H1 (cell line): ENCODE measurements at regions not wholly inside any gene's neighbourhood (a gene's known extent, or its start where the extent isn't known, plus 50 kb on each side); places are given as distances from the start of the nearest gene placed in this dataset.

ENCODE experiments used
- CTCF ChIA-PET: fragments of 300-600 bp; sonication (Branson Sonifier 250); formaldehyde crosslinking; loops from one replicate; lab custom pipeline; 2021; ENCODE audit not compliant: partially characterized antibody; lab: Charles Lee
- POLR2A ChIA-PET: fragments of 300-600 bp; sonication (Branson Sonifier 250); formaldehyde crosslinking; loops from one replicate; lab custom pipeline; 2021; ENCODE audit warnings: inconsistent platforms; ENCODE audit not compliant: partially characterized antibody; lab: Charles Lee
- DNase-seq, 2 experiments: peaks; one replicate each; pipeline versions ENCODE4 v3.0.0 to v3.0.0-alpha.2; 2010 to 2022; ENCODE audit warnings: low spot score in 2 of 2, low read depth in 1 of 2, mixed read lengths in 1 of 2
- FAIRE-seq: peaks from 2 replicates; lab custom pipeline; 2011; peaks lifted over from hg19 to GRCh38; lab: Jason Lieb, UNC
- H2AFZ ChIP-seq: 2 replicates; pipeline ENCODE4 v1.8.1; 2012; ENCODE audit warnings: low read length, inconsistent platforms
- H2AK5ac ChIP-seq: 2 replicates; pipeline ENCODE4 v1.6.1; 2013; ENCODE audit warnings: low read depth, low read length
- H2BK120ac ChIP-seq: replicated peaks from 2 replicates; pipeline ENCODE3; 2013; ENCODE audit warnings: low read depth, low read length, inconsistent platforms
- H2BK12ac ChIP-seq: 2 replicates; pipeline ENCODE4 v1.6.1; 2013; ENCODE audit warnings: low read depth, low read length
- H2BK15ac ChIP-seq: 2 replicates; pipeline ENCODE4 v1.6.1; 2013; ENCODE audit warnings: low read length
- H2BK20ac ChIP-seq: 2 replicates; pipeline ENCODE4 v1.6.1; 2013; ENCODE audit warnings: low read length
- H2BK5ac ChIP-seq: 2 replicates; pipeline ENCODE4 v1.6.1; 2013; ENCODE audit warnings: low read depth, low read length
- H3K14ac ChIP-seq: 2 replicates; pipeline ENCODE4 v1.6.1; 2013; ENCODE audit warnings: inconsistent platforms; ENCODE audit not compliant: insufficient read length
- H3K18ac ChIP-seq: 2 replicates; pipeline ENCODE4 v1.6.1; 2013; ENCODE audit warnings: low read length; ENCODE audit errors: extremely low read depth
- H3K23ac ChIP-seq: 2 replicates; pipeline ENCODE4 v1.6.1; 2013; ENCODE audit warnings: inconsistent platforms; ENCODE audit not compliant: insufficient read length
- H3K23me2 ChIP-seq: 2 replicates; pipeline ENCODE4 v1.6.1; 2013; ENCODE audit warnings: low read depth, low read length
- H3K27ac ChIP-seq: 2 replicates; pipeline ENCODE4 v1.6.1; 2011; ENCODE audit warnings: low read depth, low read length, inconsistent platforms
- H3K27me3 ChIP-seq, 4 experiments: replicated peaks in 1 of 4; 1 replicate in 1 of 4; 2 replicates in 3 of 4; pipeline versions ENCODE4 v1.6.1 to v1.8.1; 2011 to 2013; ENCODE audit warnings: low read length in 3 of 4, mild to moderate bottlenecking in 3 of 4, inconsistent platforms in 2 of 4, mixed read lengths in 2 of 4, moderate library complexity in 1 of 4; ENCODE audit not compliant: control insufficient read depth in 3 of 4, insufficient read depth in 3 of 4; ENCODE audit errors: extremely low read depth in 1 of 4
- H3K36me3 ChIP-seq, 4 experiments: 2 replicates each; pipeline versions ENCODE4 v1.6.1 to v1.8.1; 2011 to 2013; ENCODE audit warnings: mild to moderate bottlenecking in 4 of 4, low read length in 3 of 4, moderate library complexity in 2 of 4, control low read depth in 1 of 4, inconsistent platforms in 1 of 4; ENCODE audit not compliant: insufficient read depth in 4 of 4, control insufficient read depth in 2 of 4
- H3K4ac ChIP-seq: replicated peaks from 2 replicates; pipeline ENCODE3; 2013; ENCODE audit warnings: low read length, low read depth, mixed read lengths, inconsistent platforms; ENCODE audit not compliant: insufficient read length
- H3K4me1 ChIP-seq, 4 experiments: replicated peaks in 1 of 4; 1 replicate in 1 of 4; 2 replicates in 3 of 4; pipeline versions ENCODE4 v1.6.1 to v1.8.1; 2011 to 2013; ENCODE audit warnings: low read length in 3 of 4, inconsistent platforms in 2 of 4, mixed read lengths in 1 of 4; ENCODE audit not compliant: insufficient read depth in 4 of 4, control insufficient read depth in 3 of 4
- H3K4me2 ChIP-seq, 2 experiments: 2 replicates each; pipeline versions ENCODE4 v1.6.1 to v1.8.1; 2011 to 2013; ENCODE audit warnings: low read depth in 2 of 2, low read length in 2 of 2, control low read depth in 1 of 2, inconsistent platforms in 1 of 2, mild to moderate bottlenecking in 1 of 2; ENCODE audit not compliant: insufficient read depth in 1 of 2
- H3K4me3 ChIP-seq, 4 experiments: fragments of 200-600, 300-600 bp in 1 of 4; sonication (generic), shearing (Covaris generic), sonication (Bioruptor Twin) in 1 of 4; 2 replicates each; pipeline versions ENCODE4 v1.5.1 to v1.8.1; 2011 to 2016; ENCODE audit warnings: low read length in 4 of 4, low read depth in 3 of 4, control low read depth in 2 of 4, inconsistent platforms in 2 of 4, mild to moderate bottlenecking in 2 of 4, mixed read lengths in 1 of 4, moderate library complexity in 1 of 4; ENCODE audit not compliant: insufficient read depth in 2 of 4; ENCODE audit errors: extremely low read depth in 1 of 4
- H3K56ac ChIP-seq: replicated peaks from 2 replicates; pipeline ENCODE3; 2013; ENCODE audit warnings: low read depth, mild to moderate bottlenecking, mixed read lengths, low read length, inconsistent platforms; ENCODE audit not compliant: insufficient read length
- H3K79me1 ChIP-seq: 2 replicates; pipeline ENCODE4 v1.6.1; 2013; ENCODE audit warnings: low read depth, low read length, control low read depth
- H3K79me2 ChIP-seq, 2 experiments: 2 replicates each; pipeline versions ENCODE4 v1.6.1 to v1.8.1; 2012 to 2013; ENCODE audit warnings: low read length in 2 of 2, mild to moderate bottlenecking in 2 of 2, inconsistent platforms in 1 of 2; ENCODE audit not compliant: insufficient read depth in 2 of 2, control insufficient read depth in 1 of 2
- H3K9ac ChIP-seq, 4 experiments: replicated peaks in 1 of 4; 1 replicate in 1 of 4; 2 replicates in 3 of 4; pipeline versions ENCODE4 v1.6.1 to v1.8.1; 2011 to 2013; ENCODE audit warnings: low read depth in 3 of 4, low read length in 3 of 4, control low read depth in 2 of 4, mild to moderate bottlenecking in 2 of 4, moderate library complexity in 2 of 4, inconsistent platforms in 1 of 4; ENCODE audit errors: extremely low read depth in 1 of 4
- H3K9me3 ChIP-seq, 2 experiments: 2 replicates each; pipeline versions ENCODE4 v1.6.1 to v1.8.1; 2012 to 2013; ENCODE audit warnings: mild to moderate bottlenecking in 2 of 2, moderate library complexity in 2 of 2, control low read depth in 1 of 2, inconsistent platforms in 1 of 2, low read depth in 1 of 2, low read length in 1 of 2, mixed read lengths in 1 of 2; ENCODE audit not compliant: insufficient read depth in 2 of 2
- H4K20me1 ChIP-seq, 2 experiments: replicated peaks in 1 of 2; 2 replicates each; pipeline versions ENCODE3 to v1.8.1; 2011 to 2013; ENCODE audit warnings: inconsistent platforms in 2 of 2, low read length in 2 of 2, mild to moderate bottlenecking in 1 of 2; ENCODE audit not compliant: insufficient read depth in 2 of 2, control insufficient read depth in 1 of 2
- H4K5ac ChIP-seq: 2 replicates; pipeline ENCODE4 v1.6.1; 2013; ENCODE audit warnings: low read length, low read depth, mixed read lengths, inconsistent platforms; ENCODE audit not compliant: insufficient read length
- H4K8ac ChIP-seq: 2 replicates; pipeline ENCODE4 v1.8.0; 2013; ENCODE audit warnings: mild to moderate bottlenecking, moderate library complexity, low read length, inconsistent platforms; ENCODE audit not compliant: insufficient read depth; ENCODE audit errors: extremely low read depth
- H4K91ac ChIP-seq: replicated peaks from 2 replicates; pipeline ENCODE3; 2013; ENCODE audit warnings: low read length, mixed read lengths, inconsistent platforms; ENCODE audit not compliant: insufficient read length
- CTCF ChIP-seq, 3 experiments: IDR thresholded peaks; 1 replicate in 2 of 3; 2 replicates in 1 of 3; pipeline versions ENCODE4 v1.5.1 to v1.6.1; 2011; ENCODE audit warnings: low read length in 3 of 3, mild to moderate bottlenecking in 3 of 3, inconsistent platforms in 2 of 3, low read depth in 1 of 3, moderate library complexity in 1 of 3; ENCODE audit not compliant: insufficient read depth in 1 of 3; ENCODE audit errors: control extremely low read depth in 1 of 3
- EP300 ChIP-seq, 2 experiments: IDR thresholded peaks; 1 replicate in 1 of 2; 2 replicates in 1 of 2; pipeline ENCODE4 v1.6.1; 2011 to 2012; ENCODE audit warnings: low read depth in 2 of 2, low read length in 2 of 2, mild to moderate bottlenecking in 2 of 2, borderline replicate concordance in 1 of 2, inconsistent platforms in 1 of 2, moderate library complexity in 1 of 2
- HDAC2 ChIP-seq, 2 experiments: fragments of 300-600 bp in 1 of 2; sonication (generic) in 1 of 2; IDR thresholded peaks; 2 replicates each; pipeline ENCODE4 v1.6.1; 2011 to 2012; ENCODE audit warnings: low read depth in 2 of 2, low read length in 2 of 2, mild to moderate bottlenecking in 2 of 2, moderate library complexity in 2 of 2, borderline replicate concordance in 1 of 2, inconsistent platforms in 1 of 2
- KDM1A ChIP-seq: fragments of 200-600, 300-600 bp; sonication (generic); IDR thresholded peaks from 2 replicates; pipeline ENCODE4 v1.7.1; 2016; ENCODE audit warnings: mild to moderate bottlenecking, low read length, borderline replicate concordance
- KDM4A ChIP-seq: IDR thresholded peaks from one replicate; pipeline ENCODE4 v1.7.1; 2012; ENCODE audit warnings: low read depth, mild to moderate bottlenecking, moderate library complexity, low read length, inconsistent platforms; ENCODE audit not compliant: severe bottlenecking
- KDM5A ChIP-seq: fragments of 200-600 bp; IDR thresholded peaks from 2 replicates; pipeline ENCODE4 v1.7.1; 2012; ENCODE audit warnings: mild to moderate bottlenecking, low read length, inconsistent platforms, mixed read lengths
- MAX ChIP-seq: IDR thresholded peaks from 2 replicates; pipeline ENCODE4 v1.6.1; 2012; ENCODE audit warnings: inconsistent platforms
- PHF8 ChIP-seq: fragments of 200-600 bp; sonication (generic); conservative IDR thresholded peaks from 2 replicates; pipeline ENCODE4 v1.7.1; 2012; ENCODE audit warnings: low read depth, mild to moderate bottlenecking, inconsistent platforms, low read length, moderate library complexity
- RBBP5 ChIP-seq: IDR thresholded peaks from 2 replicates; pipeline ENCODE4 v1.7.1; 2012; ENCODE audit warnings: low read depth, mild to moderate bottlenecking, inconsistent platforms, low read length, moderate library complexity, borderline replicate concordance
- WGBS, 2 experiments: shearing (Covaris generic) in 1 of 2; methylation state at CpG; one replicate each; pipeline versions ENCODE4 v1.1.6 to v1.1.7; 2013 to 2015; ENCODE audit warnings: low lambda C conversion rate in 2 of 2, mixed read lengths in 2 of 2, inconsistent platforms in 1 of 2, low coverage in 1 of 2, missing lambda C conversion rate in 1 of 2; ENCODE audit not compliant: insufficient replicate concordance in 2 of 2, insufficient coverage in 1 of 2, insufficient read length in 1 of 2; ENCODE audit errors: extremely low coverage in 1 of 2, missing lambda C conversion rate in 1 of 2; 5-methylcytosine and 5-hydroxymethylcytosine counted together

GRCh38 chr6:141264101-141264500 lies 868.6 kb upstream of the GJE1 start:
- Histone ChIP-seq H2AK5ac (no peak overlapping the region), H4K5ac (no peak overlapping the region), H2BK5ac (no peak overlapping the region), H3K4me1 (peaks cover 0 to 4% (median 1%) of the 10 kb centered on the region in 4 experiments; a peak in 1 of 7 replicates), H4K20me1 (no peaks in the 10 kb centered on the region), H4K8ac (no peak overlapping the region), H2BK20ac (no peak overlapping the region), H3K23me2 (no peaks in the 10 kb centered on the region), H3K36me3 (no peaks in the 10 kb centered on the region), H2BK12ac (no peak overlapping the region), H3K4me3 (no peak overlapping the region), H2AFZ (0 out of 2 replicates have a peak overlapping the region, but pooled peaks have one; percentile 2), H3K9ac (no peak overlapping the region), H3K9me3 (no peaks in the 10 kb centered on the region; a peak in 1 of 4 replicates), H4K91ac (no peak overlapping the region), H3K18ac (no peak overlapping the region), H2BK15ac (no peak overlapping the region), H2BK120ac (no peak overlapping the region), H3K79me1 (no peaks in the 10 kb centered on the region), H3K4ac (no peak overlapping the region), H3K27me3 (no peaks in the 10 kb centered on the region), H3K79me2 (no peaks in the 10 kb centered on the region), H3K27ac (no peak overlapping the region), H3K56ac (no peak overlapping the region), H3K14ac (no peak overlapping the region), H3K4me2 (no peak overlapping the region), H3K23ac (no peak overlapping the region)
- no peak for FAIRE-seq
- ChIA-PET POLR2A (no interaction called here), CTCF (no interaction called here)
- no peak for DNase-seq
- WGBS, 2 experiments, result 84% methylated on average over 4 of the region's 4 CpGs; no CpG with 5 or more reads in 1 of the 2 experiments
- TF ChIP-seq EP300 (IDR thresholded peaks at IDR 0.05; ENCODE audit: borderline replicate concordance in 1 of 2, low read depth in 2 of 2, low read length in 2 of 2), result no peak
- no peak for TF ChIP-seq KDM4A
- no peak for TF ChIP-seq KDM5A
- TF ChIP-seq CTCF (IDR thresholded peaks at IDR 0.05; ENCODE audit: control extremely low read depth in 1 of 3, insufficient read depth in 1 of 3, low read depth in 1 of 3, low read length in 3 of 3), result no peak
- TF ChIP-seq MAX, result no peak
- TF ChIP-seq KDM1A, result no peak
- no peak for TF ChIP-seq PHF8
- no peak for TF ChIP-seq RBBP5
- TF ChIP-seq HDAC2 (IDR thresholded peaks at IDR 0.05; ENCODE audit: borderline replicate concordance in 1 of 2, low read depth in 2 of 2, low read length in 2 of 2), result no peak
